Right kidney (tissue), 1 donor: ENCODE measurements at regions not wholly inside any gene's neighbourhood (a gene's known extent, or its start where the extent isn't known, plus 50 kb on each side); places are given as distances from the start of the nearest gene placed in this dataset.
A peak's percentile ranks its signal among the peaks of the same experiment; 100 is the strongest.
"Not testable (repeated sequence)": the region's sequence is repeated elsewhere in the genome, so short reads cannot be mapped to it uniquely, and the experiment has no call there.

Experiments
- DNase-seq: peaks from one replicate; pipeline ENCODE4 v3.0.0-alpha.2; 2016

DNA sequence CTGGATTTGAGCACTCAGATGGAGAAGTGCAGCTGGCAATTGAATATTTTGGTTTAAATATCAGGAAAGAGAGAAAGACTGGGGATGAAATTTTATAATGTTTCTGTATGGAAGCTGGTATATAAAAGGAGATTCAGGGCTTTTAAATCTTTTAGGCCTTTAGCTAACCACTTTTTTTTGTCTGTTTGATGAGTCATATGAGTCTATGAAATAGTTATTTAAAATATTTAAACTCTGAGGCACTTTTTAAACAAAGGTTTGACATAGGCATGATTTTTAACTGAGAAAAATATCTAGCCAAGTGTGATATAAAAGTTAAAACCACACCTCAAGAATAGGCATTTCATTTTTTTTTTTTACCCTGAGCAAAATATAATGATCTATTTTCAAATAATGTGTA, 944.3 kb downstream of the GATA3 start:
- DNase-seq = no peak

DNA sequence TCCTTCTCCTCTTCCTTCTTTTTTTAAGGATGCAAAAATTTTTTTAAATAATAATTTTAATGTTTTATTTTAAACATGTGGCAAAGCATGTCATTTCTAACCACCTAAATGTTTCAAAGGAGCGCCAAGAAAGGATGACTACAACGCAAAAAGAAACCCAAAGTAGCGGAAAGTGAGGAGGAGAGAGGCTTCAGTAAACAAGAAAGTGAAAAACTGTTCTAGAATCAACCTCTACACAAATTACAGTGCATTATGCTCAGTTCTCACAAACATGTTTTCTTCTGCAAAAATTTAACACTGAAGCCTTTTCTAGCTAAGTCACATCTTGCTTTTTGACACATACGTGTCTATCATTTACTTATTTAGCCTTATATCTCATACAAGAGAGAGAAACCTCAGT, 948.6 kb downstream of the GATA3 start:
- no peak for DNase-seq

DNA sequence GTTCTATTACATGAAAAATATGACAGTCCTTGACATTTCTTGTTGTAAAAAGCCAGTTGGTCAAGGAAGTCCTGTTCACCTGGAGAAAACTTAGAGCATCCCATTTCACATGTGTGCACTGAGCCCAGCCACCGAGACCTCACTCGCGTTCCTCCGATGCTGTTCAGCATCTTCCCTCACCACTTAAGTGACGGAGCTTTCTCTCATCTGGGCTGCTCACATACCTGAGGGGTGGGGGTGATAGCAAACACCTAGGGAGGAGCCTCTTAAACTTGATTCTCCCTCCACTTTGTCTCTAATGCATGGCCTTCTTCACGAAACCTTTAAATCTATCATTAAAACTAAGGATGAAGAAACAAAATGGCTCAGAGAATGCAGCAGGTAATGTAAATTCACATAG, 950.2 kb downstream of the GATA3 start:
- no peak for DNase-seq

DNA sequence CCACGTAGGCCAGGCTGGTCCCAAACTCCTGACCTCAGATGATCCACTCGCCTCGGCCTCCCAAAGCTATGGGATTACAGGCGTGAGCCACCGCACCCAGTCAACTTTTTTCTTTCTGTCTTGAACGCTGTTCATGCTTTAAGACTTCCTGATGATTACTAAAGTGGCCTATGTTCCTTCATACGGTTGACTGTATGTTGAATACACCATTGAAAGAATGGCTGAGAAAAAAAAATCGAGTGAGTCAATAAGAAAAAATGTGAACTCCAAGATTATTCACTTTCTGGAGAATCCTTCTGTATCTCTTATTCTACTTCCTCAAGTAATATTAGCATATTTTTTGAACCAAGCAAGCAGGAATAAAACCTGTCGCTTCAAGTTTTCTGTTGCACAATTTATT, 955.0 kb downstream of the GATA3 start:
- no peak for DNase-seq

DNA sequence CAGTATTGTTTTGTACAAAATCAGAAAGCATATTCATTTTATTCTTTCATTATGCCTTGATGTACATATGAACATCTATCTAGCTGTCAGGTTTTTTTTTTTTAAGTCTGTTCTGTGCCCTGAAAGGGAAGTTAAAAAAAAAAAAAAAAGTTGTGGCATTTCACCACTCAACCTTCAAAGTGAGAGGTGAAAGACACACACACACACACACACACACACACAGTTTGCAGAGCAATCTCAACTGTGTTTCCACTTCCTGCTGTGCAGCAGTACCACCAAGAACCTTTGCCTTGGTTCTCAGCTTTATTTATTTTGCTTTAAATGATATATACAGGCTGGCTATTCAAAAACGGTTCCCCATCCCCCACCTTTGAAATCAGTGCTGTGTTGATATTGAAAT, 955.6 kb downstream of the GATA3 start:
- no peak for DNase-seq

DNA sequence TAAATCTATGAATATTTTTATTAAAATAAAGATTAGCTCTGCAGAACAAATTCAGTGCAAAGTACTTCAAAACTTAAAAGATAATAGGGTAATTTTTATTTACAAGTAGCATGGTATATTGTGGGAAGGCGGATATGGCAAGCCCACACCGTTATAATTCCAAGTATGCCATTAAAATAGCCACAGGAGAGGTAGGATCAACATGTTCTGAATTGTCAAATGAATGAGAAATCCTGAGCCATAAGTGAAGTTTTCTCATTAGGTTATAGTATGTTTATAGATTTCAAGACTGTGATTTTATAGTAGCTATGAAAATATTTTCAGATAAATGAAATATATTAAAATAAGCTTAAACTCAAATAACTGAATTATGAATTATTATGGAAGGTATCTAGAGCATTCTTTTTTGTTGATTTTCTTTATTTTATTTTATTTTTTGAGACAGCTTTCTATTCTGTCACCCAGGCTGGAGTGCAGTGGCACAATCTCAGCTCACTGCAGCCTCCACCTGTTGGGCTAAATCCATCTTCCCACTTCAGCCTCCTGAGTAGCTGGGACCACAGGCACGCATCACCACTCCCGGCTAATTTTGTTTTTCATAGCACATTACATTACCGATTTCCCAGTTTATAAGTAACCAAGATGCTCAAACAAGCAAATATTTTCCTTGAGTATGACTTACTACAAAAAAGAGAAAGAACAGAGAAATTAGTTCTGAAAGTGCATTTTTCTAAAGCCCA, 956.6 kb downstream of the GATA3 start:
- DNase-seq = no peak

DNA sequence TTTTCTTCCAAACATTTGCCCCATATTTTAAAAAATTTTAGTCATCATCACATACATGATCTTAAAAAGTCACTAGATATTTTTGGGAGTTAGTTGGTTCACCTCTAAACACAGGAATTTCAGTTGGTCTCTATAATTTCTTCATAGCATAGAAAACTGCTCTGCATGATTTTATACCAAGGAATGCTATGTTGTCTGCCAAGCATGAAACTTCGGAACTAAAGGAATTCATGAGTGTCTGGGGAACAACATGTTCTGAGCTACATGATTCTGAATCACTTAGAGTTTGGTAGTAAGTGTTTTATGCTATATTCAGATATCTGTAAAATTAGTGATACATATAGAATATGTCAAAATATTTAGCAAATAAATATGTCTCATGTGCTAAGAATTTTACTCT, 957.8 kb downstream of the GATA3 start:
- no peak for DNase-seq

DNA sequence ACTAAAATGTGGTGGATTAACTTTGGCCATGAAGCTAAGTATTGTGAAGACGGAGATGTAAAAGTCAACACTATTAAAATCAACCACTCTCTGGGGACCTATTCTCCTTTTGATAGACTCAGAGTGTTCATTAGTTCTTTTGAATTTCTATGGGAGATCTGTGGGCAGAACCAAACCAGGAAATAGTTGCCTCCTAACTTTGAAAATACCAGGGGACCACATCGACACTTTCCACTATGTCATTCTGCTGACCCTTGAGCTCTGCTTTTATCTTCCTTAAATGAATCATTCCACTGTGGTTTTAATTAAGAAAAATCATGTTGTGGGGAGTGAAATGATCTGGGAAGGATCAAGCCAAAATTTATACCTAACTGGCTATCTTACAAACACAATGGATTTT, 960.5 kb downstream of the GATA3 start:
- DNase-seq = no peak

DNA sequence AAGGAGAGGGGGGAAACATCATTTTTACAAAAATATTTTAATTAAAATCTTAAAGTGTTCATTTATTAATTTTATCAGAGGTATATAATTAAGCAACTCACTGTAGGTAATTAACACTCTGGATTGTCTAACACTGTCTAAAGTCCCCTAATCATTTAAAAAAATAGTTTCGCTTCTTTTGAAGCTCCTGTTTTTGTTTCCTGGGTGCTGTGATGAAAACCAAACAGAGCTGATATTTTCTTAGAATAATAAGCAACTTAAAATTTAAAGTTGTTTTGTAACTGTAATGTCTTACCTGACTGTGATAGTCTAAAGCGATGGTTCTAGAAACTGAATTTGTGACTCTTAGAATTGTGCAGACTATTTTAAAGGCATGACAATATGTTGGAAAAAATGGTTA, 961.0 kb downstream of the GATA3 start:
- DNase-seq = no peak

DNA sequence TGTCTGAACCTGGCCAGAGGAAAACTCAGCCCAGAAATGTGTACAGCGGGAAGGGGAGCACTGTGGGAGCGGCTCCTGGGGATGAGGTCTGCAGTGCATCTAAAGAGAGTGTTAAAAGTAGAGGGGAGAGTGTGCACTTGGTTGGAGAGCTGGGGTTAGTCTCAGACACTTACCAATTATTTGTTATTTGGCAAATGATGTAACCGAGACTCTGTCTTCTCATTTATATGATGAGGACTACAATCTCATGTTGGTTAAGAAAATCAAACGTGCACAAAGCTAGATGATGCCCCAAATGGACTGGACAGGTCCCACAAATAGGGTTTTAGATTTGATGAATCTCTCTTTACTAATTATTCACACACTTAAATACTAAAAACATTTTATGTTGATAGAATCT, 962.4 kb downstream of the GATA3 start:
- no peak for DNase-seq

DNA sequence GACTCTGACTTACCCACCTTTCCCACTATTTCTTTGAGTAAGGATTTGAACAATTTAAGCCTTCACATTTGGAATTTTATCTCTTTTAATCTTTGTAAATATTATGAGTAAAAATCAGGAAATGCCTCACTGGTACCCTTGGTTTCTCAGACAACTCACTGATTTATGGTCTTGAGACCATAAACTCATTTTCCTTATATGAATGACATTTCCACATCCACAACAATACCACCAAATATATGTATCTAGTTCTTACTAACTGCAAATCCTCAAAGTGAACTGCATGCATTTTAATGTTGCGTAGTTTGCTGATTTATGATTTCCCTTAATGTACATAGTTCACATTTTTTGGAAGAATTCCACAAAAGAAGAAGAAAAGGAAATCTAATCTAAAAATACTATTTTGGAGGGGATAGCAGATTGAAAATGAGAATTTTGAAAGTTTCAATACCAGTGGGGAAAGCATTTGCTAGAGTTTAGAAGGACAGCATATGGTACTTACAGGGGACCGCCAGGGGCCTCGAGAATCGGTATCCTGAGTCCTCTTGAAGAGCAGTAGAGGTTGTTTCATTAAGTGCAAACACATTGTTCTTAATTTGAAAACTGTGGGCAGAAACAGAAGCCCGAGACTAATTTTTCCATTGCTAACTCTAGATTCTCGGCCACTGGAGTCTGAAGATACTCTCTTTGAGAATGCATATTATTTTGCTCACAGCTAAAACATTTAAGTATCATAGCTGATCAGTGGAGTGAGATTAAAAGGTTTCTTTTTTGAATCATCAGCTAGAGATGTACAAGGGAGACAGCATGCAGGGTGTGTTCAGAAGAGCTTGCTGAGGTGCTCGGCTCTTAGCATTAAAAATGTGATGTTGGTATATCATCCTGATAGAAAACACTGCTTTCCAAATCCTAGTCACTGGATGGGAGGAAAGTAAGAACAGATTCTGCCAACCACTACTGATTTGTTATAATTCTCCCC, 964.0 kb downstream of the GATA3 start:
- peak; percentile 4 for DNase-seq

DNA sequence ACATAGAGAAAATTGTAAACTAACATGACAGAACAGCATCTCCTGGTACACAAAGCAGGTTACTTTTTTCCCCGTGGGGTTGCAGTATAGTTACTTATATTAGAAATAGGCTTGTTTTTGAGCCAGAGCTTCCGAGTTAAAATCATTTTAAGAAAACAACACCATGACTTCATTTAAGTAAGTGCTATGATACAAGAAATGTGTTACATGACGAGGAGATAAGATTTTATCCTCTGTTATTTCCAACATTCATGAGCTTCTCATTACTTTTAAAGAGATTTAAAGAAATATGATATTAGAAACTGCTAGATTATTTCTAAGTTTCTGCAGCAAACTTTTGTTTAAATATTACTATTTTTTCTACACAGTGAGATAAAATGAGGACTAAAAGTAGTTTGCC, 968.7 kb downstream of the GATA3 start:
- no peak for DNase-seq

DNA sequence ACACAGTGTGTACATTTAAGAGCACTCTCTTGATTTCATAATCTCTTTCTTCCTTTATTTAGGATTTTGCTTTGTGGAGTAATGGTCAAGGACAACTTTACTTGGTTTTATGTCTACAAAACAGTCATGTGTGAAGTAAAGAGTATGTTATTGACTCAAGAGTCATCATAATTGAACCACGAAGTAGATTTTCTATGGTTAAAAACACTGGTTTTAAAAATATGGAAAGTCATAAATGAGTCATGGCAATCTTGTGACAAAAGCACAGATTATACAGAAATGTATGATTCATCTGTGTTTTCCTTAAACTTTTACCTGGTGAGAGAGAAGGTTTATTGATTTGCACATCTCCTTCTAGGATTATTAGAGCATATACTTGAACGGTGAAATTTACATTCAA, 969.7 kb downstream of the GATA3 start:
- DNase-seq = no peak

DNA sequence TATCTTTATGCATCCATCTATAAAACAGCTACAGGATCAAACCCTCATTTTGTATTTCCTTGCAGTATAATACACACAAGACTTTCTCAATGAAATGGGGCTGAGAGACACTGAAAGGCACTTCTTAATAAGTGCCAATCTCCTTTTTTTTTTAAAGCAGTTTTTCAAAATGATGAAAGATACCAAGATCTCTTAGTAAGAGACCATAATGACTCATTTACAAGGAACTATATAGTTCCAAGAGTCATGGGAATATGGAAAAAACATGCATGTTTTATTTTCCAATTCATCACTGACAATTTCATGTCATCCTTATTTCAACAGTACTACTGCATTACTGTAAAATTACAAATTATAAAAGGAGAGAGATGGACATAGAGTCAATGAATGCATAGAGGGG, 973.7 kb downstream of the GATA3 start:
- DNase-seq = no peak

DNA sequence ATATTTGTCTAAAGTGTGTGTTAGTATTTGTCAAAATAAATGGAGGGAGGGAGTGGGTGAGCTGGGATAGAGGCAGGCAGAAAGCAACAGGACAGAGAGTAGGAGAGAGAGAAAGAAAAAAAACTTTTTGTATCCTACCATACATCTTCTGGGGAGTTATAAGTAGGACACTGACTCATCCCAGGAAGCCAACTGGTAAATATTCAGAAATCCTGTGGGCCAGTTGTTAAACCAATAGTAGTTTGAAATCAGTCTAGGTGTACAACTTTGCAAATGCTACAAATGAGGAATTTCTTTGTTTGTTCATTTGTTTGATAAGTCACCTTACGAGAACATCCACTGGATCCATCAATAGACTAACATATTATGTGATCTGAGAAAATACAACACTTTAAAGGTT, 980.9 kb downstream of the GATA3 start:
- no peak for DNase-seq

DNA sequence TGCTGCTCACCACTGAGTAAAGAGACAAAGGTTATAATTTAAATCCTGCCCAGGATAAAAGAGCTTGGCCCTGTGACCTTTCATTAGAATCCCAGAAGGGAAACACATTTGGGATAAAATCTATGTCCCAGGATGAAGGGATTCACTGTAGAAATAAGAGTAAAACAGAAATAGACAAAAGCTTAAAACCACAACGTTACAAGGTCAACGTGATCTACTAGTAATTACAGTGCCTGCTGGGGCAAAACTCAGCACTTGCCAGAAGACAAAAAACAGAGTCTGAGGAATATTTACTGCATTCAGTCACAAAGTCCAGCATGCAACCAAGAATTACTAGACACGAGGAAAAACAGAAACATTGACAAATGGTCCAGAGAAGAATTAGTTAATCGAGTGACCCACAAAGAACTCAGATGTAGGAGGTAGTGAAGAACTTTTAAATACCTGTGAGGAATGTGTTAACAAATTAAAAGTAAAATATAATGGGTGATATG, 982.3 kb downstream of the GATA3 start:
- DNase-seq = no peak

DNA sequence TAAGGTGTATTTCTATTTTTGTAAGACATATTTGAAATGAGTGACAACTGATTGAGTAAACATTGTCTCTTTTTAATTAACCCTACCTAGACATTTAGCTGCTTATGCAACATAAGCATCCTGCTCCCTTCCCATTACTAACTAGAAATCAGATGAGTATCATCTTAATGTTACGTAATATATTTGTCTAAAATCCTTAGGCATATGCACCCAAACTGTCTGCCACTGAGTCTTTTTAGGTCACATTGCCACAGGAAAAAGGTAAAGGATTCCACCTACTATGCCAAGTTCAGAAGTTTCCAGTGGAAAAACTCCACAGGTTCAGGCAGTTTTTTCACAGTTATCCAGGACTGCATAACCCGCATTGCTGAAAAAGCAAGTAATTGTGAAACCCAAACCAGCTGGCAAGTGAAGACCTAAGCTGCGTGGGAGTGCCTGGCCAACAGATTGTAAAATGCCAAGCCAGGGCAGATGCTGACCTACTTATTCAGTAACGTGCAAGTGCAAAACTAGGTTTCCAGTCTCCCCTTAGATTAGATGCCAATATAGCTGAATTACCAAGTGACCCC, 983.7 kb downstream of the GATA3 start:
- no peak for DNase-seq

DNA sequence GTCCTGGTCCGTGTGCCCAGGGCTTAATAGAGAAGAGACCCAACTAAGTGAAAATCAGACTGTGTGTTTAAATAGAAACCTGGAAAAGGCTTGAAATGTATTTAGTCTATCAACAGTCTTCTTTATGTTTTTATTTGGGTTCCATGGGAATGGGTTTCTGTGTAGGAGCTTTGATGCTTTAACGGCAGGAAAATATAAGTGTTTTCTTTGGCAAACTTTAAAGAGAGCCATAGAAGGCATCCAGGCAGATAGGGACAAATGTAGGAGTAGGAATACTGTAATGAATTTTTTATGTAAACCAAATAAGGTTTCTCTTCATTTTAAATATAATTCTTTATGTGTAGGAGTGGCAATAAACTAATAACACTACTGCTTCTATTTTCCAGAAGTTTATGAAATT, 989.0 kb downstream of the GATA3 start:
- DNase-seq = no peak

DNA sequence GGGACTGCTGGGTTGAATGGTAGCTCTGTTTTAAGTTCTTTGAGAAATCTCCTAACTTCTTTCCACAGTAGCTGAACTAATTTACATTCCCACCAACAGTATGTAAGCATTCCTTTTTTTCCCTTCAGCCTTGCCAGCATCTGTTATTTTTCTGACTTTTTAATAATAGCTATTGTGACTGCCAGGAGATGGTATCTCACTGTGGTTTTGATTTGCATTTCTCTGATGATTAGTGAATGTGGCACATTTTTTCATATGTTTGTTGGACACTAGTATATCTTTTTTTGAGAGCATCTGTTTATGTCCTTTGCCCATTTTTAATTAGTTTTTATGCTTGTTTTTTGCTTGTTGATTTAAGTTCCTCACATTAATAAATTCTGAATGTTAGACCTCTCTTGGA, 990.8 kb downstream of the GATA3 start:
- no peak for DNase-seq

DNA sequence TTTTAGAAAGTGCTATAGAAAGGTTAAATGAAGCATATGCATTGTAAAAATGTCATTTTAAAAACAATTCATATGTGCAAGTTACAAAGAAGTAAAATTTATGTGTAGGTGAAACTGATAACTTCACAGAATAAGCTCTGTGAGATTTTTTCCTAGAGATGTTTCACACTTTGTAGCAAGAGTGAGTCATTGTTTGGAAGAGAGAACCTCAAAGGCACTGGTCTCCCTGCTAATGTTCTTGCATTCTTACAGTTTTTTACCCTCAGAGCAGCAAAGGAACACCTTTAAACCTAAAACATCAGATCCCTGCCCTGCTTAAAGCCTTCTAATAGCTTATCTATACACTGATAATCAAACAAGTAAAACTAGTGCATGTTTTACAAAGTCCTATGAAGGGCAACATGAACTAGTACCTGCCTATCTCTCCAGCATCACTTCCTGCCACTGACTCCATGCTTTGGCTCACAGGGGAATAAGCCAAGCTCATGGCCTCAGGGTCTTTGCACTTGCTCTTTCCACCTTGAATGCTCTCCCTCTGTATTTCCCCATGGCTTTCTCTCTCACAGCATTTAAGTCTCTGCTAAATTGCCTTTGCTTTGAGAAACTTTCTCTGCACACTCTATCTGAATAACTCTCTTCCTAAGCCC, 997.0 kb downstream of the GATA3 start:
- DNase-seq = no peak

DNA sequence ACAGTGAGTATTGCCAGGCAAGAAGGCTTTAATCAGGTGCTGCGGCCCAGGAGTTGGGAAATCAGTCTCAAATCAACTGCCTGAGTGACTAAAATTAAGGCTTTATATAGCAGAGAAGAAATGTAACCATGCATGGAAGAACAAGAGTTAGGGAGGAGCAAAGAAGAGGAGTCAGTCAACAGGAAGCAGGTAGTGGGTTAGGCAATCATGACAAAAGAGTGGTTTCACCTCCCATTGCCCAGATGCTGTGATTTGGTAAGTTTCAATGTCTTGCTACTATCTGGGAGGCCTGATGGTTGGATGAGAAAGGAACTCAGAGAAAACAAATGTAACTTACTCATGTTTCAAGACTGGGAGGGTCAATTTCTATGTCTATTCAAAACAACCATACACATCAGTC, 998.3 kb downstream of the GATA3 start:
- DNase-seq = no peak

DNA sequence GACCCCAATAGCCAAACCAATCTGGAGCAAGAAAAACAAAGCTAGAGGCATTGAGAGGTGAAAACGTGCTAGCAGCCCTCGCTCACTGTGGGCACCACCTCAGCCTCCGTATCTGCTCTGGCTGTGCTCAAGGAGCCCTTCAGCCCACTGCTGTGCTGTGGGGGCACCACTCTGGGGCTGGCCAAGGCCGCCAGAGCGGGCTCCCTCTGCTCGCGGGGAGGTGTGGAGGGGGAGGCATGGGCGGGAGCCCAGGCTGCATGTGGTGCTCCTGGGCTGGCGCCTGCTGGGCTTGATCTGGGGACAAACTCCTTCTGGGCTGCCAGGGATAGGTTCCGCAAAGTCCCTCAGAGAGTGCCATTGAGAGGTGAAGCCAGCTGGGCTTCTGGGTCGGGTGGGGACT, 1002.0 kb downstream of the GATA3 start:
- DNase-seq = no peak

DNA sequence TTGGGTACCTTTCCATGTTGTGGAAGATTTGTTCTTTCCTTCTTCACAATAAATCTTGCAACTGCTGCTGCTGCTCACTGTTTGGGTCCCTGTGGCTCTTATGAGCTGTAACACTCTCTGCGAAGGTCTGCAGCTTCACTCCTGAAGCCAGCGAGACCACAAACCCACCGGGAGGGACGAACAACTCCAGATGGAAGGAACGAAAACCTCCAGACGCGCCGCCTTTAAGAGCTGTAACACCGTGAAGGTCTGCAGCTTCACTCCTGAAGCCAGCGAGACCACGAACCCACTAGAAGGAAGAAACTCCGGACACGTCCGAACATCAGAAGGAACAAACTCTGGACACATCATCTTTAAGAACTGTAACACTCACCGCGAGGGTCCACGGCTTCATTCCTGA, 1002.8 kb downstream of the GATA3 start:
- DNase-seq = not testable (repeated sequence)
